Common myeloid progenitor, CD34-positive (primary cell): ENCODE measurements at regions not wholly inside any gene's neighbourhood (a gene's known extent, or its start where the extent isn't known, plus 50 kb on each side); places are given as distances from the start of the nearest gene placed in this dataset.

Experiments used
- CTCF ChIA-PET: fragments of 350-600 bp; sonication (Branson Sonifier 250); formaldehyde crosslinking; loops from one replicate; lab custom pipeline; 2021; ENCODE audit warnings: antibody characterized with exemption; lab: Charles Lee
- POLR2A ChIA-PET: fragments of 350-600 bp; sonication (Branson Sonifier 250); formaldehyde crosslinking; loops from one replicate; lab custom pipeline; 2021; ENCODE audit warnings: antibody characterized with exemption; lab: Charles Lee
- DNase-seq, 3 donors: peaks; one replicate each; pipeline versions ENCODE4 v3.0.0 to v3.0.0-alpha.2; 2013
- H3K27ac ChIP-seq, 2 experiments: 1 replicate in 1 of 2; 2 replicates in 1 of 2; pipeline ENCODE4 v1.7.0; 2013; ENCODE audit warnings: inconsistent platforms in 2 of 2, low read length in 2 of 2, mild to moderate bottlenecking in 2 of 2, low read depth in 1 of 2, moderate library complexity in 1 of 2; ENCODE audit not compliant: severe bottlenecking in 2 of 2, insufficient read depth in 1 of 2, poor library complexity in 1 of 2
- H3K27me3 ChIP-seq, 5 experiments: replicated peaks in 2 of 5; 1 replicate in 3 of 5; 2 replicates in 2 of 5; pipeline versions ENCODE4 v1.6.1 to v1.7.0; 2013; ENCODE audit warnings: low read length in 4 of 5, mild to moderate bottlenecking in 2 of 5, moderate library complexity in 2 of 5, inconsistent platforms in 1 of 5; ENCODE audit not compliant: insufficient read depth in 5 of 5, control insufficient read depth in 4 of 5
- H3K36me3 ChIP-seq, 4 experiments: 1 replicate in 2 of 4; 2 replicates in 2 of 4; pipeline versions ENCODE4 v1.6.1 to v1.7.0; 2013; ENCODE audit warnings: low read length in 3 of 4, control low read depth in 1 of 4, mild to moderate bottlenecking in 1 of 4; ENCODE audit not compliant: control insufficient read depth in 4 of 4, insufficient read depth in 4 of 4
- H3K4me1 ChIP-seq, 4 experiments: 1 replicate in 3 of 4; 2 replicates in 1 of 4; pipeline versions ENCODE4 v1.6.1 to v1.7.1; 2013; ENCODE audit warnings: low read length in 3 of 4, mild to moderate bottlenecking in 3 of 4, control low read depth in 1 of 4, inconsistent platforms in 1 of 4, moderate library complexity in 1 of 4; ENCODE audit not compliant: control insufficient read depth in 4 of 4, insufficient read depth in 4 of 4; ENCODE audit errors: control extremely low read depth in 1 of 4
- H3K4me3 ChIP-seq, 7 experiments: 1 replicate in 4 of 7; 2 replicates in 3 of 7; pipeline versions ENCODE4 v1.5.1 to v1.7.0; 2013; ENCODE audit warnings: mild to moderate bottlenecking in 7 of 7, low read length in 6 of 7, moderate library complexity in 6 of 7, inconsistent platforms in 2 of 7, low read depth in 2 of 7, control low read depth in 1 of 7; ENCODE audit not compliant: insufficient read depth in 4 of 7, control insufficient read depth in 1 of 7; ENCODE audit errors: extremely low read depth in 1 of 7
- H3K9me3 ChIP-seq, 5 experiments: 1 replicate in 4 of 5; 2 replicates in 1 of 5; pipeline versions ENCODE4 v1.6.1 to v1.7.1; 2013; ENCODE audit warnings: low read length in 4 of 5, mild to moderate bottlenecking in 2 of 5, inconsistent platforms in 1 of 5, low read depth in 1 of 5, moderate library complexity in 1 of 5; ENCODE audit not compliant: control insufficient read depth in 4 of 5, insufficient read depth in 2 of 5; ENCODE audit errors: control extremely low read depth in 1 of 5
- WGBS: methylation state at CpG from one replicate; pipeline ENCODE4 v1.1.5; 2013; ENCODE audit not compliant: insufficient coverage; 5-methylcytosine and 5-hydroxymethylcytosine counted together

GRCh38 chr9:16179566-16179965, 626.7 kb downstream of the CCDC171 start:
- no peaks in the 10 kb centered on the region for H3K4me1 ChIP-seq
- POLR2A ChIA-PET: no interaction called here
- no peak overlapping the region for H3K27ac ChIP-seq
- 92% methylated on average over 4 of the region's 5 CpGs for WGBS
- no peak overlapping the region for H3K4me3 ChIP-seq
- no peaks in the 10 kb centered on the region for H3K9me3 ChIP-seq
- no peak for DNase-seq
- CTCF ChIA-PET: no interaction called here
- H3K36me3 ChIP-seq: no peaks in the 10 kb centered on the region
- no peaks in the 10 kb centered on the region for H3K27me3 ChIP-seq

- POLR2A ChIA-PET: no interaction called here
- Histone ChIP-seq H3K27me3 (no peaks in the 10 kb centered on the region), H3K9me3 (no peaks in the 10 kb centered on the region), H3K27ac (no peak overlapping the region), H3K36me3 (no peaks in the 10 kb centered on the region), H3K4me1 (no peaks in the 10 kb centered on the region), H3K4me3 (no peak overlapping the region)
- CTCF ChIA-PET: no interaction called here
- DNase-seq: no peak
- WGBS: no CpG with 5 or more reads among the region's 1 CpG
These were observed 627.2 kb downstream of the CCDC171 start for GRCh38 chr9:16180091-16180490.

GRCh38 chr9:16180546-16180945, 627.7 kb downstream of the CCDC171 start:
- H3K27ac ChIP-seq: no peak overlapping the region
- H3K4me3 ChIP-seq: no peak overlapping the region
- no peaks in the 10 kb centered on the region for H3K9me3 ChIP-seq
- DNase-seq: no peak
- no peaks in the 10 kb centered on the region for H3K27me3 ChIP-seq
- no peaks in the 10 kb centered on the region for H3K4me1 ChIP-seq
- WGBS: 100% methylated on average over 2 of the region's 2 CpGs
- CTCF ChIA-PET: no interaction called here
- POLR2A ChIA-PET: no interaction called here
- no peaks in the 10 kb centered on the region for H3K36me3 ChIP-seq

GRCh38 chr9:16181539-16181938, 628.7 kb downstream of the CCDC171 start:
- ChIA-PET POLR2A (no interaction called here), CTCF (no interaction called here)
- no peak for DNase-seq
- Histone ChIP-seq H3K4me3 (no peak overlapping the region), H3K4me1 (no peaks in the 10 kb centered on the region), H3K27me3 (no peaks in the 10 kb centered on the region), H3K36me3 (no peaks in the 10 kb centered on the region), H3K9me3 (no peaks in the 10 kb centered on the region), H3K27ac (no peak overlapping the region)
- no CpG with 5 or more reads among the region's 3 CpGs for WGBS

GRCh38 chr9:16182784-16183183, 629.9 kb downstream of the CCDC171 start:
- POLR2A ChIA-PET: no interaction called here

GRCh38 chr9:16184964-16185646, 632.3 kb downstream of the CCDC171 start:
- no peaks in the 10 kb centered on the region for H3K4me1 ChIP-seq
- ChIA-PET POLR2A (no interaction called here), CTCF (interaction anchor here (0.6 to 1.0 kb wide), 2 partner anchors 15 to 17 kb away, joined by 3 read pairs; no protein-coding TSS in a partner anchor)
- no peak overlapping the region for H3K4me3 ChIP-seq
- H3K9me3 ChIP-seq: peaks cover 0 to 9% (median 2%) of the 10 kb centered on the region in 5 experiments
- no peaks in the 10 kb centered on the region for H3K36me3 ChIP-seq
- DNase-seq: no peak
- no peaks in the 10 kb centered on the region for H3K27me3 ChIP-seq
- no peak overlapping the region for H3K27ac ChIP-seq
- WGBS: 100% methylated on average over 1 of the region's 4 CpGs

More at GRCh38 chr9:16182784-16183183, 629.9 kb downstream of the CCDC171 start:
- Histone ChIP-seq H3K27me3 (no peaks in the 10 kb centered on the region), H3K36me3 (no peaks in the 10 kb centered on the region), H3K4me3 (no peak overlapping the region), H3K27ac (no peak overlapping the region), H3K4me1 (no peaks in the 10 kb centered on the region), H3K9me3 (no peaks in the 10 kb centered on the region)
- 96% methylated on average over 4 of the region's 6 CpGs for WGBS
- CTCF ChIA-PET: no interaction called here
- no peak for DNase-seq

- H3K9me3 ChIP-seq: peaks cover 0 to 9% (median 2%) of the 10 kb centered on the region in 5 experiments
- peaks cover 0 to 2% (median 0%) of the 10 kb centered on the region in 4 experiments for H3K4me1 ChIP-seq
- peaks cover 0 to 2% (median 0%) of the 10 kb centered on the region in 5 experiments for H3K27me3 ChIP-seq
- POLR2A ChIA-PET: no interaction called here
- H3K27ac ChIP-seq: no peak overlapping the region
- H3K4me3 ChIP-seq: no peak overlapping the region
- H3K36me3 ChIP-seq: no peaks in the 10 kb centered on the region
- WGBS: 67% methylated on average over 1 of the region's 3 CpGs
- CTCF ChIA-PET: no interaction called here
- no peak for DNase-seq
These were observed 638.3 kb downstream of the CCDC171 start for GRCh38 chr9:16191191-16191590.
